UCSD-AML1 (cell line): ENCODE measurements at regions not wholly inside any gene's neighbourhood (a gene's known extent, or its start where the extent isn't known, plus 50 kb on each side); places are given as distances from the start of the nearest gene placed in this dataset.
A peak's percentile ranks its signal among the peaks of the same experiment; 100 is the strongest.

Experiments used
- DNase-seq: peaks from one replicate; lab custom pipeline; 2025; ENCODE audit not compliant: unreplicated experiment; lab: John Stamatoyannopoulos, UW

DNA sequence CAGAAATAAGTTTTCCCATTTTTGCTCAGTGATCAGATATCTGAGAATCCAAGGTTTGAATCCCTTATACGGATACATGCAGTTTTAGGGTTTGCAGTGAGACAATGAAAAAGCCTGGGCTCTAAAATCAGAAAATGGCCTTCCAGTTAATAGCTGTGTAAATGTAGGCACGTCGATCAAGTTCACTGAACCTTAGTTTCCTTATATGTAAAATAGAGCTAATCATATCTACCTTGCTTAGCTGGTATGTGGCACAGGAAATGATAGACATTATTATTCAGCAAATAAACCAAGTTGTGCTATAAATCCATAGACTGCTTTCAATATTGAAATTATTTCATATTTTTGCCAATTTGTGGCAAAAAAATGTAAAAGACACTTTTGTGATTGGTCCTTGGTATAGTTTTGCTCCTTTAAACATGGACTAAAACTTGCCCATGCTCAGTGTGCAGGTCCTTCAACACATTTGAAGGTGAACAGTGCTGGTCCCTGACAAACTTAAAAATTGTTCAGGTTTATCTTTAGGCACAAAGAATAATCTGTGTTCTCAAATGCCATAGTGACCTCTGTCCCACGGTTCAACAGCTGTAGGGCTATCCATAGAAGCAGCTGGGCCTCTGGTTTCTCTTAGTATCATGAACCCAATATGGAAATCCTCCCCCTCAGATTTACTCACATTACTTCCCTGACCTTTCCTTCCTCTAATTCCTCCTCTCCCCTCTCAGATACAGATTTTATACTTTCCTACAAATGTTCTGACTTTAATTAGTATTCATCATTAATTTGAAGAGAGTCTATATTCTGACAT lies 51.0 kb downstream of the CCDC54 start:
- no peak for DNase-seq

DNA sequence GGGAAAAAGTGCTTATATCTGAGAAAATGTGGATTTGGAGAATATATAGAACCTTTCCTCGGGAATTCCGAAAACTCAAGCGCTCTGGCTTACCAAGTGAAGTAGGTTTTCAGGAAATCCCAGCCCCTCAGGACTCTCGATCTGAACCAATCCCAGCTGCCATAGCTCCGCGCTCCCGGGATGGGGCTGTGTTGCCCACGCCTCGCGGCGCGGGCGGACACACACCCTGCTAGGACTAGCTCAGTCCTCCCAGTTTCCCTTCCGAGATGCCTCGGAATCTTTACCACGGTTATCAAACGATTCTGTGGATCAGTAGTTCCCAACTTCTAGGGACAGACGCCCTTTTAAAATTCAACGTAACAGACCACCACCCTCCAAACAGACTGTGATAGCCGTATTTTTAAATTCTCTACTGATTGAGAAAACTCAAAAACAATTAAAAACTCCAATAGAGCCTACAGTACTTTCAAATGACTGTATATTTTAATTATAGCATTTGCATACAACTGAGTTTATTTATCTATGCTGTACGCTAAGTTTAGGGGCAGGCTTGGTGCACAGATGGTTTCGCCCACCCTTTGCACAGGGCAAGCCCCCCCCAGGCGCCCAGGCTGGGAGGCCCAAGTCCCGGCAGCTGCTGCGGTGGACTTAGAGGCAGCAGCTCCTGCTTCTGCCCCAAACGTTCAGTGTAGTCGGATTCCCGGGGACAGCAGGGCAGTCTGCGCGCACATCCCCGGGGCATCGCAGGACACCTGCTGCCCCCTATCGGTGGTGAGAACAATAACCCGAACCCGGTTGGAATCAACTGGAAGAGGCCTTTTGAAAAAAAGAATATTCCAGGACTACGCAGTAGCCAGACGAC lies 52.3 kb downstream of the CCDC54 start:
- peak; percentile 44 for DNase-seq

DNA sequence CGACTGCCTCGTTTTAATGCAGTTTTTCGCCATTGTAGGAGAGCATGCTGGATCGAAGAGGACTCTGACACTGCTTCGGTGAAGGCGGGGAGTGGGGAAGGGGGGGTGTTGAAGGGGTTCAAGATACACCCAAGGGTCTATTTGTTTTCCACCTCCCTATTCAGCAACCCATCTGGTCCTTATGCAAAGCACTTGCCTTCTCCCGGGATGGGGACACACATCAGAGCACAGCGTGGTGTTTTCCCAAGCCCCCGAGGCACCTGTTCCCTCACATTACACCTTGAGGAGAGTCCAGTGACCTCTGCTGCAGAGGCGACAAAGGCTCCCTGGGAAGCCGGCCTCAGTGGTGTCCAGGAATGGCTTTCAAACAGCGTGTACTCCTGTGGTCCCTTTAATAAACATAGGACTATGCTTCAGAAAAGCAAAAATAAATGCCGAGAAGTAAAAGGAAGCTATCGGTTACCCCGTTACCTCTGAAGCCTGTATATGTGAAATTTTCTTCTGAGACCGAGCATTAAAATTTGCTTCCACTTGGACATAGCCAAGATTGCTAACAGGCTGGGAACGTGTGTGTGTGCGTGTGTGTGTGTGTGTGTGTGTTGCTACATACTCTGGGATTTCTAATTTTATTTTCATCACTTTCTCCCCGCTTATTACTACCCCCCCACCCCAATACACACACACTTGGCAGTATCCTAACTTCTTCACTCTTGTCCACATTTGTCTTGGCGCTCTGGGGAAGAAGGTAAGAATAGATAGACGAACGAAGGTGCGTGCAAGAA lies 53.2 kb downstream of the CCDC54 start:
- DNase-seq = no peak

DNA sequence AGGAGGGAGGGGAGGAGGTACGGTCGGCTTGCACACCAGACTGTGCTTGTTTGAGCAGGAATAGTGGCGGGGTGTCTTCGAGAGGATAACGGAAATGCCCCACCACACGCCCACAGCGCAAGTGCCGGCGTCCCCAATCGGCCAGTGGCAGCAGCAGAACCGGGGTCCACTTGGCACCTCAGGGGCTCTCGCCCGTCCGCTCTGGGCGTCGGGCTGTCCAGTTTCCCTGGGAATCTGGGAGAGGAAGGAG lies 53.7 kb downstream of the CCDC54 start:
- DNase-seq = no peak

DNA sequence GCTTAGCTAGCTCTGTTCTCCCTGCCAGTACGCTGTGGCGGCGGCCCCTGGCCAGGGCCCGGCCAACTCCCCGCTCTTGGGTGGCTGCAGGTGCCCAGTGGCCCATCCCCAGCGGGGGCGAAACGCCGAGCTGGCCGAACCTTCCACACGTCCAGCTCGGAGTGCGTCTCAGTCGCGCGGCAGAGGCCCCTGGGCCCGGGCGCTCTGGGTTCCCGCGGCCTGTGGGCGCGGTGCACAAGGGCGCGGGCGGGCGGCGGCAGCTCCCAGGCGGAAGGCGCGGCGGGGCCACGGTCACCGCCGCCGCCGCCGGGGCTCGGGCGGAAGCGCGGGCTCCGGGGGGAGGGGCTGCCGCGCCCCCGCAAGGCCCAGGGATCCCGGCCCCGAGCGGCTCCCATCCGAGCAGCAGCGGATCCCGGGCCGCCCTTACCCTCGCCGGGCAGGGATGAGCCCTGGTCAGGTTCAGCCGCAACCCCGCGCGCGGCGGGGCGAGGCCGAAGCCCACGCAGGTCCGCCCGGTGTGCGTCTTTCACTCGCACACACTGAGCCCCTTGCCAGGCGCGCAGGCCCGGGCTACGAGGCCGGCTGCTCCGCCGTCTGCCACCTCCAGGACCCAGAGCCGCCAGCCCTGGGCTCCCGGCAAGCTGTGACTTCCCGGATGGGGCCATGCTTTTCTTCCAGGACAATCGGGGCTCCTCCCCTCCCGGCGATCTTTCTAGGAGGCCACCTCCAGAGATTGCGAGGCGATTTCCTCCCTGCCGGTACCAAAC lies 54.2 kb downstream of the CCDC54 start:
- peak; percentile 38 for DNase-seq

DNA sequence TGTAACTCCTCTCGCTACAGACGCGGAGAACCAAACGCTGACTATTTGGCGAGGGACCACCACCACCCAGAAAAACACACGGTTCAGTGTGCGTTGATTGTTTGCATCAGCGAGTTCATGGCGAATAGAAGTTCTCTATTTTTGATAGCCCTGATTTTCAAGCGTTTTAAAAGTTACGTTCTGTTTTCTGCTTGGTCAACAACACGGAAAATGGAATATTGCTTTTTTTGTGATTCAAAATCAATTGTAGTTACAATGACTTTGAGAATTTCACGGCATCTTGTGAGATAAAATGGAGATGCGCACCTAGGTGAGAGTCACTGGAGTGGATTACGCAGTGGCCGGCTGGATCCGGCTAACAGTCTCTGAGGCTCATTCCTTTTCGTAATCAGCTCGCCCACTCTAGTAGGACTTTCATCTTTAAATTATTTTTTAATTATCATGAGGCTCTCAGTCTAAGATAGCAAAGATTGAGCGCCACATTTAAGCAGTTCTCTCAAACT lies 54.8 kb downstream of the CCDC54 start:
- DNase-seq = no peak

DNA sequence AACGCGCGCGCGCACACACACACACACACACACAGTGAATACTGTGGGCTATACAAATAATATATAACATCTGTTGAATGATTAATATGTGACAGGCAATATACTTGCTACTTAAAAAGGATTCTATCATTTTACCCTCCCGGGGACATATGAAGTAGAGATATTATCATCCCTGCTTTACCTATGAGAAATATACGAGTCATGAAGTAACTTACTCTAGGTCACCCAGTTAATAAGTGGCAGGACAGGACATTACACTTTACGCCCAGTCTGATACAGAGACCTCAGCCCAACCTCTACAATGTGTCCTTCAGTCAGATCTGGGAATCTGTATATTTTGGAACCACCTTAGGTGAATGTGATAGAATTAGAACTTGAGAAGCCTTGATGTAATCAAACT lies 55.4 kb downstream of the CCDC54 start:
- no peak for DNase-seq

DNA sequence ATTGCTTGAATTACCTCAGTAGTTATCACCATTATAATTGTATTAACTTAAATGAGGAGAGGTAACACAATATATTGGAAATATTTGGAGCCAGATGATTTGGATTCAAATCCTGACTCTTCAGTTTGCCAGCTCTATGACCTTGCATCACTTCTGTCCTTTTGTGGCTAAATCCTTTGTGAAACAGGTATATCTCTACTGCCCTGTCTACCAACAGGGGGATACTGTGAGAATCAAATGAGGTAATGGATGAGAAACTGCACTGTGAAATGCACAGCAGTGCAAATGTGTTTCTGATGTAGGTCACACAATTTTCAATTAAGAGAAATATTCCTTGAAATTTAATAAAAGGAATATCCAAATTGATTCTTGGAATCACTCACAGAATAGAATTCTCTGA lies 58.8 kb downstream of the CCDC54 start:
- no peak for DNase-seq

DNA sequence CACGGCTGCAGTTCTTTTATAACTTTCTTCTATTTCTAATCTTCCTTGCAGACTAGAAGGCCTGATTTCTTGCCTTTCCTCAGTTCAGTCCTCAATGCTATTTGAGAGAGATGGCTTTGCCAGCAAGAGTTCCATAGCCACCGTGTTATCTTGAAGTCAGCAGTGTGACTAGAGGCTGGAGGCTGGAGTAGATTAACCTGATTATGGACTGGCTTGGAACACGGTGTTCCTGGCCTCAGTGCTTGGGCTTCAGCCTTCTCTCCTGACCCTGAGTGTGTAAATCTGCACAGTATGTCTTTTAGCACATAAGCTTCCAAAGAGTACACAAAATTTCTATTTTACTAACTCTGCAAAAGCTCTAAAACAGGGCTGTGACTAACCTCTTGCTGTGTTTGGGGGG lies 61.4 kb downstream of the CCDC54 start:
- no peak for DNase-seq

DNA sequence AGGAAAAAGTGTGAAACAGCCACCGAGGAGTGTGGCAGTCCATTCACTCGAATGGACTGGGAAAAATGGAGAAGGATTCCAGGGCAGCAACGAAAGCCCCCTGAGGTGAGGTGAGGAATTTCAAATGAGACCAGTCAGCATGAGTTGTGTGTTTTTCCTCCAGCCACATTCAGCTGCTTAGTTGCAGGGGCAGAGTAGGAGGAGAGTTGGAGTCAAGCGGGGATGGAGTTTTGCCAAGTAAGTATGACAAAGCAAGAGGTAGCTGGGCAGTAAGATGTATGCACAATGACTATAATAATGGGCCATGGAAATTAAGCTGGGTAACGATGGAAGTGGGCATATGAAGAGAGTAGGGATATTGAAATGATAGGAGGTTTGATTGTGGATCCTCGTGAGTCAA lies 64.4 kb downstream of the CCDC54 start:
- no peak for DNase-seq

DNA sequence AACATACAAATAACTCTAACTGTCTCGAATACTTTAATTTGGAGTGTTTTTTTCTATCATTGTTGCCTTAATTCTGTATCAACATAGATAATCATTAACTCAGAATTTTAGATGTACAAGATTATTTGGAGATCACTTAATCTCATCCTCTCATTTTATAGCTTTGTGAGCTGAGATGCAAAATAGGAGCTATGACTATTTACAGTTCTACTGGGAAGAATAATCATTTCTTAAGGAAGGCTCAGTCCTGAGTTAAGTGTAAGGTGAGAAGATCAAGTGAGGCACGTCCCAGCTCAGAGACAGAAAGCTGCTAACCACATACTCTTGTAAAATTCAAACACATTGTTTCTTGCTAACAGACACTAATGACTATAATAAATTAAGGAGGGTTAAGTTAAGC lies 66.2 kb downstream of the CCDC54 start:
- no peak for DNase-seq

DNA sequence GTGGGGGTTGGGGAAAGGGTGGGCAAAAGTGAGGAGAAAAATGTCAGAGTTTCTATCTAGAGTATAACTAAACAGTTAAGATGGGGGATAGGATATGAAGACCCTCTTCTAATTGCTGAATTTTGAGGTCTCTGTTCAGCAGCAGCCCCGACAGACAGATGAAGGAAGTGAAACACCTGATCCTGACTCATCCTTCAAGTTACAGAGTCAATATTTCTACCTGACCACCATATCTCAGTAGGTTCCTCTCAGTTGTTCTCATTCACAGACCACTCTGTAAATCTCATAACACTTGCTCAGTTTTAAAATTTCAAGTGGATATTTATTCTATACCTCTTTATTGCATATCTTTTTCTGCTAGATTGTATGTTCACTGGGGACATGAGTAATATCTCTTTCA lies 69.5 kb downstream of the CCDC54 start:
- no peak for DNase-seq

DNA sequence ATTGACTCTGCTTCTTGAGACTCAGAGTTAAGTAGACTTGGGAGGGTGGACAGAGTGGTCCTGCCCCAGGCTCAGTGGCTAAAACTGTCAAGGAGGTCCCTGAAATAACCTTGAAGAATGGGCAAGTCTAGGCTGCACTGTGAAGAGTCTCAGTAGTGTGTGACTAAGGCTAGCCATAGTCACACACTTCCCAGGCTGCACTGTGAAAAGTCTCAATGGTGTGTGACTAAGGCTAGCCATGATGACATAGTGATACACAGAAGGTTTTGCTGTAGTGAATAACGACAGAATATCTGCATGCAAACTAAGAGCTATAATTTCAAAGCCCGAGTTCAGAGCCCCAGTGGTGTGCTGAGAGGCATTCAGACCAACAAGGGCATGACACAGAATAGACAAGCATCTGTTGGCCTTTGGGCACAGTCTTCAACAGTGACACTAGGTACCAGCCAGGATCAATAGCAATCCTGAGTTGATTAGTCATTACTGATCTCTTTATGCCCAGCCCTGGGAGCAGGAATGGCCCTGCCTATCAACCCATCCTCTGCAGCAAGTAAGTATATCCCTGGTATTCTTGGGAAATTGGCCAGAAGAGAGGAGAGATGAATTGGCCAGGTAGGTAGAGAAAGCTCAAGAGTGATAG lies 72.4 kb upstream of the BBX start:
- DNase-seq = no peak

DNA sequence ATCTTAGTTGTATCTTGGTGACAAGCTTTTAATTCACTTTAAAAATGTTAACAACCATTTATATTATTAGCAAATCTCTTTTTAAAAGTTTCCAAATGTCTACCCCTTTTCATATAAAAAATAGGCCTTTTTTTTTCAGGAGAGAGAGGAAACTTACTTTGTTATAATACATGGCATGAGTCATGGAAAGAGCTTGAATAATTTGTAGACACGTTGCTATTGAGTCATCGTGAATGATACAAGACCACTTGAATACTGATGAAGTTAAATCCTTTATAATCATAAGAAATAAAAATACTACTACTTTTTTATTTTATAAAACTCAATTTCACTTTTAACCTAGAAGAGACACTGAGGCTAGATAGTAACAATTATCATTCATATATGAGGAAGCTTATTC lies 70.3 kb upstream of the BBX start:
- no peak for DNase-seq

DNA sequence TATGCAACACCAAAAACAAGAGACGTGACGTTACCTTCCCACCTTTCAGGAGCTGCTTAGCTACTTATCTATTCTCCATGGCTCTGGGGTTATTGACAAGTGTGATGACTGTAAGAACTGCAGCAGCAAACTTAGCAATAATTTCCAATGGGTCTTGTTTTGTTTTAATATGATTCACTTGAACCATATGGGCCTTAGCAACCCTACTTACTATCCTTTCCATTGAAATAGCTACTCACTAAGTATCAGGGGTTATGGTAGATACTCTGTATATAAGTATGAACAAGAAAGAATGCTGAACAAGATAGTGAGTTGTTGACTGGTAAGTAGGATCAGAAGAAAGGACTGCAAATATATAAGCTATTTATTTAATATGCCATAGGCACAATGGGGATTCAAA lies 69.3 kb upstream of the BBX start:
- DNase-seq = no peak

DNA sequence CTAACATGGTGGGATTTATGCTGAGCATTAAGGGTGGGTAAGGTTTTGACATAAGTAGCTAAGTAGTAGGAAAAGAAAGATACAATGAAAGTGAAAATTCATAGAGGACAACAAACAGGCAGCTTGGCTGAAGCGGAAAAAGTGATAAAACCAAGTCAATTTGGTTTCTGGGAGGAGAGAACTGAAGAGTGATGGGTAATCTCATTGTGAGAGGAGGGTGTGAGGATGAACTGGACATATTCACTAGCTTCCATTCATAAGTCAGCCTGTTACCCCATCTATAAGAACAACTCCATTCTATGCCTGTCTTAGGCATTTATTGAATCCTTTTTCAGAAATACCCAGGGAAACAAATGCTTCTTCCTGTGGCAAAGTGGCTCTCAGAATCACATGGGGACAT lies 67.1 kb upstream of the BBX start:
- no peak for DNase-seq

DNA sequence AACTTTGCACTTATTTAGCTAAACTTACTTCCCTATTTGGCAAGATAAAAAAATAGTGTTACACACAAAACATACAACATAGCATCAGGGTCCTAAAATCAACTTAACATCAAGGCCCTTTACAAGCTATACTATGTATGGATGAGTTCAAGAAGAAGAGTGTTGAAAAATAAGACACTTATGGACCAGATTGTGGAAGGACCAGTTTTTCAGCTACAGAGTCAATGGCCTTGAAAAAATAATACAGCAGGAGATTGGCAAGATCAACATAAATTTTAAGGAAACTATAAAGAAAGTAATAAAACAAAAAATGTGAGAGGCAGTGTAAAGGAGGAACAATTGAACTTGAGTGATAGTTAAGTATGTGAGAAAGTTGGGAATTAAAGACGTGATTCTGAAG lies 66.3 kb upstream of the BBX start:
- no peak for DNase-seq

DNA sequence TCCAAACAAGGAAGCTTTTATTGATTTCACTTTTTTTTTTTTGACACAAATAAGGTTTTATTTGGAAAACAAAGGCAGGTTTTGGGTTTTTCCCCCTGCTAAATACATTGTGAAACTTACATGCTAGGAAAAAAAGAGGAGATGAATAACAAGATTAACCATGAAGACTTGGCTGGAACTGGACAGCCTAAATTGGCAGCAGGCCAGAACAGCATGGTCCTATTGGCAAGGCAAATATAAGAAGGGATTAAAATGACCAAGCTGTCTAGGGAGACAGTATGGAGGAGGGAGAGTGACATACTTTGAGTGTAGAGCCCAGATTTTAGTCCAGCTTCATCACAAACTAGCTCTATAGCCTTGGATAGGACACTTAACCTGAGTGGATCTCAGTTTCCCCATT lies 63.9 kb upstream of the BBX start:
- no peak for DNase-seq

DNA sequence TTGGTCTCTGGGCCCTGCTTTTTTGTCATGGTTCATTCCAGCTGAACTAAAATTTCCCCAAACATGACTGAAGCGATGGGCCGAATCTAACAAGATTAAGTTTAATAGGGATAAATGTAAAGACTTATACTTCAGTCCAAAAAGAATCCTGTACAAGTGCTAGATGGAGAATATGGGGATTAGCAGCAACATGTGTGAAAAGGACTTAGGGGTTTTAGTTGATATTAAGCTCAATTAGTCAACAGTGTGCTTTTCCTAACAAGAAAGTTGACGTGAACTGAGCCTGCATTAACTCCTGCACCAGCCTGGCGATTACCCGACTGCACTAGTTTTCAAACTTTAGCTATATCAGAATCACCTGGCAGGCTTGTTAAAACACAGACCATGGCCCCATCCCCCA lies 61.0 kb upstream of the BBX start:
- DNase-seq = no peak

DNA sequence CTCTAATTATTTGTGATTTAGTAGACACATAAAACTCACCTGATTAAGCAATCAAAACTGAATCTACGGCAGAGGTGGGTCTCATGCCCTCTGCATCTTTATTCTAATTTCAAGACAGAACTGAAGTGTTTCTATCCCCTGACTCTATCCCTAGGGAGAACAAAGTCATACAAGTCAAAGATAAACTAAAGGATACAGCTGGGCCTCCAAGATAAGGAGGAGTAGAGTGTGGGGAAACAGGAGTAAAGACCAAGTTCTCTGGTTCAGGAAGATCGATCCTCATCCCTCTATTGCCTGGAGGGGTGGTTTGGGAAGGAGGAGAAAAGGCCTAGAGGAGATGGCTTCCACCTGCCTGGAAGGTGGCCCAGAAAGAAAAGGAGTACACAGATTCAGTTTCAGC lies 58.7 kb upstream of the BBX start:
- DNase-seq = no peak
